ENCODE measurements at regions not wholly inside any gene's neighbourhood (a gene's known extent, or its start where the extent isn't known, plus 50 kb on each side); places are given as distances from the start of the nearest gene placed in this dataset.

- TF ChIP-seq CTCF (IDR thresholded peaks at IDR 0.05; ENCODE audit: low read depth, low read length, missing input control) = no peak
- TF ChIP-seq FOXA1 (IDR thresholded peaks at IDR 0.05) = no peak
- TF ChIP-seq JUND (IDR thresholded peaks at IDR 0.05) = no peak
- TF ChIP-seq RAD21 (IDR thresholded peaks at IDR 0.05) = no peak
- no peak for TF ChIP-seq GABPA (IDR thresholded peaks at IDR 0.05 in 1 of 2, conservative IDR thresholded peaks at IDR 0.05 in 1 of 2)
- TF ChIP-seq EGR1 (IDR thresholded peaks at IDR 0.05; ENCODE audit: low read depth in 2 of 2) = no peak
Measured at GRCh38 chr3:102163818-102164154, 271.0 kb upstream of the ZPLD1 start (continued).

GRCh38 chr3:102165367-102165766, 269.4 kb upstream of the ZPLD1 start:
- no peaks in the 10 kb centered on the region for H3K36me3 ChIP-seq (ENCODE audit: control insufficient read depth in 4 of 4, insufficient read depth in 3 of 4, low read depth in 1 of 4, low read length in 3 of 4)
- no peak for DNase-seq (ENCODE audit: low spot score)
- WGBS = 94% methylated on average over 1 of the region's 1 CpG
- H3K4me1 ChIP-seq (ENCODE audit: control insufficient read depth in 4 of 4, insufficient read depth in 4 of 4, low read length in 3 of 4) = peaks cover 7 to 13% (median 9%) of the 10 kb centered on the region in 4 donors
- no peak overlapping the region for H3K4me3 ChIP-seq (ENCODE audit: low read depth in 1 of 3, low read length in 3 of 3)
- no peaks in the 10 kb centered on the region for H3K9me3 ChIP-seq (ENCODE audit: control insufficient read depth in 4 of 4, low read length in 3 of 4)
- no peak overlapping the region for H3K27ac ChIP-seq (ENCODE audit: low read depth in 1 of 2, low read length in 2 of 2)
- H3K9ac ChIP-seq (ENCODE audit: low read depth in 1 of 2, low read length in 2 of 2) = no peak overlapping the region
- H3K27me3 ChIP-seq (ENCODE audit: control insufficient read depth in 4 of 4, insufficient read depth in 4 of 4, low read length in 3 of 4) = no peaks in the 10 kb centered on the region
- TF ChIP-seq EGR1 (IDR thresholded peaks at IDR 0.05; ENCODE audit: low read depth in 2 of 2) (no peak), CTCF (IDR thresholded peaks at IDR 0.05; ENCODE audit: low read depth, low read length, missing input control) (no peak), REST (IDR thresholded peaks at IDR 0.05) (no peak), HNF4A (conservative IDR thresholded peaks at IDR 0.05) (no peak), FOXA1 (IDR thresholded peaks at IDR 0.05) (no peak), NR2F2 (IDR thresholded peaks at IDR 0.05) (no peak), TAF1 (conservative IDR thresholded peaks at IDR 0.05) (no peak), RXRA (IDR thresholded peaks at IDR 0.05) (no peak), RAD21 (IDR thresholded peaks at IDR 0.05) (no peak), ZBTB33 (IDR thresholded peaks at IDR 0.05) (no peak), JUND (IDR thresholded peaks at IDR 0.05) (no peak), SP1 (IDR thresholded peaks at IDR 0.05) (no peak), YY1 (IDR thresholded peaks at IDR 0.05) (no peak), MAX (IDR thresholded peaks at IDR 0.05) (no peak)
